ENCODE measurements at regions not wholly inside any gene's neighbourhood (a gene's known extent, or its start where the extent isn't known, plus 50 kb on each side); places are given as distances from the start of the nearest gene placed in this dataset.

DNA sequence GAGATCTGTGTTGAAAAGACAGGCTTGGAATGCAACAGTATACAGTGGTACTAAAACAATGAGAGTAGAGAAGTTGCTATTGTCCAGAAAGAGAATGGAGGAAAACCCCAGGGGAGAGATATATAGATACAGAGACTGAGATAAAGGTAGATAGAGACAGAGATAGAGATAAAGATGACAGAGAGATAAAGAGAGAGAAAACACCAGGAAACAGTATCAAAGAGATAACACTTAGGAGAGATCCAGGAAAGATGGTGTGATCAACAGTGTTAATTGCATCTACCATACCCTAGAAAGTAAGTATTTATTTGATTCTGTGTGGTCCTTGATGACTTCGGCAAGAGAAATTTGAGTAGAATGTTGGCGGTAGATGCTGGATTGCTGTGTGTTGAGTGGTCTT, 461.8 kb upstream of the RIOK2 start:
- CTCF ChIA-PET (ENCODE audit: partially characterized antibody) = no interaction called here
- no peaks in the 10 kb centered on the region for H3K9me3 ChIP-seq (ENCODE audit: control insufficient read depth in 1 of 2, low read length in 2 of 2)

DNA sequence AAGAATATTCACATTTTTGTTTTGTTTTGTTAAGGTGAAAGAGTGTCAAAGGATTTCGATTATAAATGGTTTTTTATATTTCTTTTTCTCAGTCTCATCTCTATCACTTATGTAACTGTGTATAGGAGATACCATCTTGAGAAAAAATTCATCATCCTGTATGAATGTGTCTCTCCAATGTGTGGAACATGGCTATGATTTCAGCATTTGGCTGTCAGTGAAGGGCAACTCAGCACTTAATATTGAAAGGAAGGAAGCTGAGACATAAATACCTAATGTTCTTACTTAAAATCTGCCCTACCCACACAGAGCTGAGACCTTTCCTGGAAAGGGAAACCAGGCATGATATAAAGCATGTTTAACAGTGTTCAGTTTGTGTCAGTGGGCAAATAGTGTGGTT, 474.2 kb upstream of the RIOK2 start:
- intact Hi-C loops (cut with micrococcal nuclease) = no loop called here
- no peak for DNase-seq
- ChIA-PET CTCF (ENCODE audit: partially characterized antibody) (no interaction called here), POLR2A (ENCODE audit: partially characterized antibody) (no interaction called here)
- Mint-ChIP-seq H3K27me3 (no peaks in the 10 kb centered on the region), H3K27ac (no peak overlapping the region), H3K4me3 (no peak overlapping the region), H3K9me3 (peaks cover 0 to 13% (median 2%) of the 10 kb centered on the region in 8 donors), H3K4me1 (no peaks in the 10 kb centered on the region), H3K36me3 (no peaks in the 10 kb centered on the region)
- Histone ChIP-seq H3K27ac (ENCODE audit: low read depth, low read length) (no peak overlapping the region), H3K4me3 (ENCODE audit: low read length in 2 of 2) (no peak overlapping the region), H3K4me1 (ENCODE audit: insufficient read depth, low read length) (no peaks in the 10 kb centered on the region), H3K27me3 (ENCODE audit: insufficient read depth, low read length) (no peaks in the 10 kb centered on the region), H3K36me3 (ENCODE audit: insufficient read depth, low read length) (no peaks in the 10 kb centered on the region), H3K9me3 (ENCODE audit: control insufficient read depth in 1 of 2, low read length in 2 of 2) (no peaks in the 10 kb centered on the region)

More for the DNA sequence above, 461.8 kb upstream of the RIOK2 start:
- Mint-ChIP-seq H3K27me3 (no peaks in the 10 kb centered on the region), H3K27ac (no peak overlapping the region), H3K36me3 (no peaks in the 10 kb centered on the region), H3K9me3 (peaks cover 0 to 16% (median 6%) of the 10 kb centered on the region in 8 donors), H3K4me3 (no peak overlapping the region), H3K4me1 (no peaks in the 10 kb centered on the region)
- Histone ChIP-seq H3K4me1 (ENCODE audit: insufficient read depth, low read length) (no peaks in the 10 kb centered on the region), H3K36me3 (ENCODE audit: insufficient read depth, low read length) (no peaks in the 10 kb centered on the region), H3K4me3 (ENCODE audit: low read length in 2 of 2) (no peak overlapping the region), H3K27me3 (ENCODE audit: insufficient read depth, low read length) (no peaks in the 10 kb centered on the region), H3K27ac (ENCODE audit: low read depth, low read length) (no peak overlapping the region)
- no peak for DNase-seq
- intact Hi-C loops (cut with micrococcal nuclease) = no loop called here
- POLR2A ChIA-PET (ENCODE audit: partially characterized antibody) = no interaction called here

GRCh38 chr5:97658116-97658900, 475.3 kb upstream of the RIOK2 start:
- H3K36me3 ChIP-seq (ENCODE audit: insufficient read depth, low read length) = no peaks in the 10 kb centered on the region
- intact Hi-C loops (cut with micrococcal nuclease) = no loop called here
- ChIA-PET CTCF (ENCODE audit: partially characterized antibody) (no interaction called here), POLR2A (ENCODE audit: partially characterized antibody) (no interaction called here)
- Mint-ChIP-seq H3K36me3 (no peaks in the 10 kb centered on the region), H3K9me3 (peaks cover 0 to 11% (median 4%) of the 10 kb centered on the region in 8 donors), H3K27ac (no peak overlapping the region), H3K4me3 (no peak overlapping the region), H3K4me1 (no peaks in the 10 kb centered on the region), H3K27me3 (no peaks in the 10 kb centered on the region)
- no peaks in the 10 kb centered on the region for H3K27me3 ChIP-seq (ENCODE audit: insufficient read depth, low read length)
- no peak for DNase-seq
- no peaks in the 10 kb centered on the region for H3K4me1 ChIP-seq (ENCODE audit: insufficient read depth, low read length)
- no peak overlapping the region for H3K27ac ChIP-seq (ENCODE audit: low read depth, low read length)
- H3K4me3 ChIP-seq (ENCODE audit: low read length in 2 of 2) = no peak overlapping the region
- no peaks in the 10 kb centered on the region for H3K9me3 ChIP-seq (ENCODE audit: control insufficient read depth in 1 of 2, low read length in 2 of 2)

GRCh38 chr5:97666783-97667182, 483.7 kb upstream of the RIOK2 start:
- Histone ChIP-seq H3K36me3 (ENCODE audit: insufficient read depth, low read length) (no peaks in the 10 kb centered on the region), H3K27me3 (ENCODE audit: insufficient read depth, low read length) (no peaks in the 10 kb centered on the region), H3K27ac (ENCODE audit: low read depth, low read length) (no peak overlapping the region), H3K4me1 (ENCODE audit: insufficient read depth, low read length) (no peaks in the 10 kb centered on the region), H3K4me3 (ENCODE audit: low read length in 2 of 2) (no peak overlapping the region), H3K9me3 (ENCODE audit: control insufficient read depth in 1 of 2, low read length in 2 of 2) (no peaks in the 10 kb centered on the region)
- ChIA-PET POLR2A (ENCODE audit: partially characterized antibody) (no interaction called here), CTCF (ENCODE audit: partially characterized antibody) (no interaction called here)
- Mint-ChIP-seq H3K4me3 (no peak overlapping the region), H3K4me1 (no peaks in the 10 kb centered on the region), H3K27me3 (no peaks in the 10 kb centered on the region), H3K36me3 (no peaks in the 10 kb centered on the region), H3K27ac (no peak overlapping the region), H3K9me3 (peaks cover 0 to 10% (median 2%) of the 10 kb centered on the region in 8 donors)
- intact Hi-C loops (cut with micrococcal nuclease) = no loop called here
- no peak for DNase-seq

DNA sequence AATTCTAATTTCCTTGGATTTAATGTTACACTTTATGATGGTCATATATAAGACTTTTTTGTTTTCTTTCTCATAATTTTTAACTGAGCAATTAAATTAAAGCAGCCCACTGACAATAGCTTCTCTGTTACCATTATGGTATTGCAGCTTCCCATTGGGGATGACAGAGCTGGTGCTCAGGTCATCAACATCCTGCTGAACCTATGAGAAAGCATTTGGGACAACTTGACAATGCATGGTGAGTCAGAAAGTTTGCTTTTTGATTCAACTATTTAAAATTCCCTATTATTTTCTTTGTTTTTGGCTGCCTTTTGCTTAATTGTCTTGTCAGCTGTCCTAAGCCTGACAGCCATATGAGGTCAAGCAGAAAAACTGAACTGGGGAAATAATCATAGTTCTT, 487.4 kb upstream of the RIOK2 start:
- ChIA-PET POLR2A (ENCODE audit: partially characterized antibody) (no interaction called here), CTCF (ENCODE audit: partially characterized antibody) (no interaction called here)
- Mint-ChIP-seq H3K4me1 (no peaks in the 10 kb centered on the region), H3K27ac (no peak overlapping the region), H3K4me3 (no peak overlapping the region), H3K9me3 (peaks cover 0 to 16% (median 3%) of the 10 kb centered on the region in 8 donors), H3K36me3 (no peaks in the 10 kb centered on the region), H3K27me3 (no peaks in the 10 kb centered on the region)
- H3K27me3 ChIP-seq (ENCODE audit: insufficient read depth, low read length) = no peaks in the 10 kb centered on the region
- no peaks in the 10 kb centered on the region for H3K4me1 ChIP-seq (ENCODE audit: insufficient read depth, low read length)
- no peak overlapping the region for H3K27ac ChIP-seq (ENCODE audit: low read depth, low read length)
- H3K9me3 ChIP-seq (ENCODE audit: control insufficient read depth in 1 of 2, low read length in 2 of 2) = no peaks in the 10 kb centered on the region
- no peaks in the 10 kb centered on the region for H3K36me3 ChIP-seq (ENCODE audit: insufficient read depth, low read length)
- no peak for DNase-seq
- no peak overlapping the region for H3K4me3 ChIP-seq (ENCODE audit: low read length in 2 of 2)
- intact Hi-C loops (cut with micrococcal nuclease) = no loop called here

GRCh38 chr5:97676608-97677007, 493.6 kb upstream of the RIOK2 start:
- Mint-ChIP-seq H3K4me1 (no peaks in the 10 kb centered on the region), H3K9me3 (peaks cover 0 to 30% (median 9%) of the 10 kb centered on the region in 8 donors), H3K36me3 (no peaks in the 10 kb centered on the region), H3K27me3 (no peaks in the 10 kb centered on the region), H3K27ac (no peak overlapping the region), H3K4me3 (no peak overlapping the region)
- no peak for DNase-seq
- no peaks in the 10 kb centered on the region for H3K9me3 ChIP-seq (ENCODE audit: control insufficient read depth in 1 of 2, low read length in 2 of 2)
- H3K27me3 ChIP-seq (ENCODE audit: insufficient read depth, low read length) = no peaks in the 10 kb centered on the region
- intact Hi-C loops (cut with micrococcal nuclease) = no loop called here
- POLR2A ChIA-PET (ENCODE audit: partially characterized antibody) = no interaction called here
- CTCF ChIA-PET (ENCODE audit: partially characterized antibody) = no interaction called here
- no peak overlapping the region for H3K4me3 ChIP-seq (ENCODE audit: low read length in 2 of 2)
- no peak overlapping the region for H3K27ac ChIP-seq (ENCODE audit: low read depth, low read length)
- H3K36me3 ChIP-seq (ENCODE audit: insufficient read depth, low read length) = no peaks in the 10 kb centered on the region
- no peaks in the 10 kb centered on the region for H3K4me1 ChIP-seq (ENCODE audit: insufficient read depth, low read length)

DNA sequence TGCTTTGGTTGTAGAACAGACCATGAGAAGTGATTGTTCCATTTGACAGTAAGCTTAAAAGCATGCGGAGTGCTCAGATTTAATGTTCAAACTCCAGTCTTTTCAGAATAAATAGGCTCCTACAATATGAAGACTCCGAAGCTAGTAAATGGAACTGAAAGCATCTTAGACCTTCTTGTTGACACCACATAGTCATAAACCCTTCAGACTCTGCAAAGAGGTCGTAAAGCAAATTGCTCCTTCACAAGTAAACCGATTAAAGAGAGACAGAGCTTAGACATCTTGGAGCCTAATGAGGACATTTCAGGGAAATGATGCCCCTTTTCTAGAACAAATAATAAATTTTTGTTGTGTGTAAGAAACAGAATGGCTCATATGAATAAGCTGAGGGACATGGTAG, 511.0 kb upstream of the RIOK2 start:
- no peaks in the 10 kb centered on the region for H3K4me1 ChIP-seq (ENCODE audit: insufficient read depth, low read length)
- CTCF ChIA-PET (ENCODE audit: partially characterized antibody) = no interaction called here
- POLR2A ChIA-PET (ENCODE audit: partially characterized antibody) = no interaction called here
- Mint-ChIP-seq H3K4me1 (no peaks in the 10 kb centered on the region), H3K27me3 (no peaks in the 10 kb centered on the region), H3K9me3 (peaks cover 0 to 13% (median 2%) of the 10 kb centered on the region in 8 donors), H3K4me3 (no peak overlapping the region), H3K36me3 (no peaks in the 10 kb centered on the region), H3K27ac (no peak overlapping the region)
- H3K27ac ChIP-seq (ENCODE audit: low read depth, low read length) = no peak overlapping the region
- DNase-seq = no peak
- no peaks in the 10 kb centered on the region for H3K36me3 ChIP-seq (ENCODE audit: insufficient read depth, low read length)
- H3K27me3 ChIP-seq (ENCODE audit: insufficient read depth, low read length) = no peaks in the 10 kb centered on the region
- H3K9me3 ChIP-seq (ENCODE audit: control insufficient read depth in 1 of 2, low read length in 2 of 2) = no peaks in the 10 kb centered on the region
- no peak overlapping the region for H3K4me3 ChIP-seq (ENCODE audit: low read length in 2 of 2)
- intact Hi-C loops (cut with micrococcal nuclease) = no loop called here

- Histone ChIP-seq H3K27me3 (ENCODE audit: insufficient read depth, low read length) (no peaks in the 10 kb centered on the region), H3K4me3 (ENCODE audit: low read length in 2 of 2) (no peak overlapping the region), H3K4me1 (ENCODE audit: insufficient read depth, low read length) (no peaks in the 10 kb centered on the region), H3K27ac (ENCODE audit: low read depth, low read length) (no peak overlapping the region), H3K9me3 (ENCODE audit: control insufficient read depth in 1 of 2, low read length in 2 of 2) (no peaks in the 10 kb centered on the region), H3K36me3 (ENCODE audit: insufficient read depth, low read length) (no peaks in the 10 kb centered on the region)
- no peaks in the 10 kb centered on the region for H3K4me1 Mint-ChIP-seq
- intact Hi-C loops (cut with micrococcal nuclease) = no loop called here
- H3K36me3 Mint-ChIP-seq = no peaks in the 10 kb centered on the region
- no peaks in the 10 kb centered on the region for H3K27me3 Mint-ChIP-seq
- H3K9me3 Mint-ChIP-seq = peaks cover 0 to 10% (median 0%) of the 10 kb centered on the region in 8 donors
- DNase-seq = no peak
- H3K4me3 Mint-ChIP-seq = no peak overlapping the region
- ChIA-PET POLR2A (ENCODE audit: partially characterized antibody) (no interaction called here), CTCF (ENCODE audit: partially characterized antibody) (no interaction called here)
- H3K27ac Mint-ChIP-seq = no peak overlapping the region
Observed at GRCh38 chr5:97714424-97714823, 531.4 kb upstream of the RIOK2 start.
